ENCODE measurements at regions not wholly inside any gene's neighbourhood (a gene's known extent, or its start where the extent isn't known, plus 50 kb on each side); places are given as distances from the start of the nearest gene placed in this dataset.

DNA sequence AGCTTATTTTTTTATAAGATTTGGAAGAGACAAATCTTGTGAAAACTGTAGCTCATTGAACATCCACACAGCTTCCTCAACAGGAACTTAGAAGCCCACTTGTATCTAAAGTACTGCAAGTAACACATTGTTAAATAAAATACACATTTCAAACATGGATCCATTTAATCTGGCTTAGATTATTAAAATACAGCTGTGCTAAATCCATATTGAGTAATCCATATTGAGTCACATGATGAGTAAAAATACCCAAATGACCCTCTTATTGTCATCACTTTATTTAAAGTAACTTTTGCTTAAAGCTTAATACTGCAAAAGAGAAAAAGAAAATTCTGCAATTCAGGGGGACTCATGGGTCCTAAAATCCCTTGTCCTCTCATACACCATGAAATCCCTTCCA lies 133.3 kb downstream of the OSR1 start:
- no peak for TF ChIP-seq POLR2A (IDR thresholded peaks at IDR 0.05)
- TF ChIP-seq, protein P1, sequence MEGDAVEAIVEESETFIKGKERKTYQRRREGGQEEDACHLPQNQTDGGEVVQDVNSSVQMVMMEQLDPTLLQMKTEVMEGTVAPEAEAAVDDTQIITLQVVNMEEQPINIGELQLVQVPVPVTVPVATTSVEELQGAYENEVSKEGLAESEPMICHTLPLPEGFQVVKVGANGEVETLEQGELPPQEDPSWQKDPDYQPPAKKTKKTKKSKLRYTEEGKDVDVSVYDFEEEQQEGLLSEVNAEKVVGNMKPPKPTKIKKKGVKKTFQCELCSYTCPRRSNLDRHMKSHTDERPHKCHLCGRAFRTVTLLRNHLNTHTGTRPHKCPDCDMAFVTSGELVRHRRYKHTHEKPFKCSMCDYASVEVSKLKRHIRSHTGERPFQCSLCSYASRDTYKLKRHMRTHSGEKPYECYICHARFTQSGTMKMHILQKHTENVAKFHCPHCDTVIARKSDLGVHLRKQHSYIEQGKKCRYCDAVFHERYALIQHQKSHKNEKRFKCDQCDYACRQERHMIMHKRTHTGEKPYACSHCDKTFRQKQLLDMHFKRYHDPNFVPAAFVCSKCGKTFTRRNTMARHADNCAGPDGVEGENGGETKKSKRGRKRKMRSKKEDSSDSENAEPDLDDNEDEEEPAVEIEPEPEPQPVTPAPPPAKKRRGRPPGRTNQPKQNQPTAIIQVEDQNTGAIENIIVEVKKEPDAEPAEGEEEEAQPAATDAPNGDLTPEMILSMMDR (IDR thresholded peaks at IDR 0.05) = no peak

Data from thyroid gland (tissue), 4 donors.